GM12874 (cell line): ENCODE measurements at regions not wholly inside any gene's neighbourhood (a gene's known extent, or its start where the extent isn't known, plus 50 kb on each side); places are given as distances from the start of the nearest gene placed in this dataset.

Experiments used
- CTCF ChIP-seq: IDR thresholded peaks from 2 replicates; pipeline ENCODE4 v1.5.1; 2011; ENCODE audit warnings: low read depth, mild to moderate bottlenecking, control low read depth, low read length, moderate library complexity; ENCODE audit not compliant: insufficient read depth

- no peak for TF ChIP-seq CTCF
Measured at GRCh38 chr6:135592276-135592675, 94.7 kb upstream of the AHI1 start.

- no peak for TF ChIP-seq CTCF
Measured at GRCh38 chr6:135594000-135594399, 96.5 kb upstream of the AHI1 start.

GRCh38 chr6:135600086-135600702 lies 102.7 kb upstream of the AHI1 start:
- no peak for TF ChIP-seq CTCF

- no peak for TF ChIP-seq CTCF
Measured at GRCh38 chr6:135600931-135601330, 103.4 kb upstream of the AHI1 start.

GRCh38 chr6:135601857-135602256 lies 104.3 kb upstream of the AHI1 start:
- no peak for TF ChIP-seq CTCF

GRCh38 chr6:135603249-135603648 lies 105.7 kb upstream of the AHI1 start:
- TF ChIP-seq CTCF, result no peak

- no peak for TF ChIP-seq CTCF
Measured at GRCh38 chr6:135604035-135604860, 106.7 kb upstream of the AHI1 start.
